K562 (cell line): ENCODE measurements at regions not wholly inside any gene's neighbourhood (a gene's known extent, or its start where the extent isn't known, plus 50 kb on each side); places are given as distances from the start of the nearest gene placed in this dataset.
"Not testable (repeated sequence)": the region's sequence is repeated elsewhere in the genome, so short reads cannot be mapped to it uniquely, and the experiment has no call there.

Experiments used
- ATAC-seq: fragments of 200-7000 bp; cut with Tn5 transposase; 3 replicates; pipeline ENCODE4 v1.9.1; 2020; ENCODE audit warnings: moderate library complexity
- BruUV-seq: library from RNA; stranded (reverse); fragments of 400-500 nt; replicated peaks from 2 replicates; lab custom pipeline; 2021; lab: Mats Ljungman, UMichigan
- CTCF ChIA-PET: fragments of 300-600 bp; formaldehyde crosslinking; extraction: SDS; loops from one replicate; lab custom pipeline; 2021; ENCODE audit warnings: low intra/inter-chr PET ratio; lab: Yijun Ruan, JAX
- POLR2A ChIA-PET: fragments of 300-600, 350-650 bp; sonication (Branson Sonifier 250); formaldehyde crosslinking; extraction: SDS; loops from one replicate; lab custom pipeline; 2021; ENCODE audit warnings: antibody characterized with exemption, inconsistent platforms; lab: Yijun Ruan, JAX
- DNase-seq, 4 experiments: peaks; one replicate each; pipeline versions ENCODE4 v3.0.0 to v3.0.0-alpha.2; 2011 to 2018; ENCODE audit warnings: low spot score in 3 of 4, mixed read lengths in 3 of 4; ENCODE audit errors: extremely low read depth in 1 of 4
- FAIRE-seq: peaks from 2 replicates; lab custom pipeline; 2011; peaks lifted over from hg19 to GRCh38; lab: Jason Lieb, UNC
- H2AFZ ChIP-seq: 2 replicates; pipeline ENCODE4 v1.6.0; 2011; ENCODE audit warnings: low read depth, low read length, control low read depth, inconsistent platforms
- H3K27ac ChIP-seq: fragments of 200-600 bp; 3 replicates; pipeline ENCODE4 v1.8.0; 2011; ENCODE audit warnings: low read depth, mild to moderate bottlenecking, control low read depth, inconsistent platforms, low read length, moderate library complexity, mixed read lengths; ENCODE audit errors: extremely low read depth
- H3K27me3 ChIP-seq, 2 experiments: fragments of 300-600 bp in 1 of 2; 2 replicates in 1 of 2; 3 replicates in 1 of 2; pipeline versions ENCODE4 v1.6.0 to v1.8.0; 2011; ENCODE audit warnings: inconsistent platforms in 2 of 2, low read length in 2 of 2, mild to moderate bottlenecking in 1 of 2, mixed read lengths in 1 of 2, moderate library complexity in 1 of 2; ENCODE audit not compliant: control insufficient read depth in 2 of 2, insufficient read depth in 2 of 2
- H3K36me3 ChIP-seq: fragments of 300-600 bp; 3 replicates; pipeline ENCODE4 v1.8.0; 2011; ENCODE audit warnings: mild to moderate bottlenecking, low read length, inconsistent platforms; ENCODE audit not compliant: control insufficient read depth, insufficient read depth
- H3K4me1 ChIP-seq, 2 experiments: fragments of 200-600 bp in 1 of 2; replicated peaks in 1 of 2; 2 replicates in 1 of 2; 3 replicates in 1 of 2; pipeline versions ENCODE4 v1.5.1 to v1.8.0; 2011; ENCODE audit warnings: inconsistent platforms in 2 of 2, low read length in 2 of 2, mild to moderate bottlenecking in 1 of 2, mixed read lengths in 1 of 2, moderate library complexity in 1 of 2; ENCODE audit not compliant: control insufficient read depth in 2 of 2, insufficient read depth in 2 of 2
- H3K4me2 ChIP-seq: 2 replicates; pipeline ENCODE4 v1.6.1; 2011; ENCODE audit warnings: low read length, control low read depth, inconsistent platforms, mixed read lengths; ENCODE audit not compliant: insufficient read depth
- H3K4me3 ChIP-seq: fragments of 200-600 bp; sonication (generic), shearing (Covaris generic); 2 replicates; pipeline ENCODE4 v1.5.1; 2016; ENCODE audit warnings: control low read depth, inconsistent platforms
- H3K79me2 ChIP-seq: fragments of 200-600 bp; 3 replicates; pipeline ENCODE4 v1.8.0; 2011; ENCODE audit warnings: low read length, inconsistent platforms; ENCODE audit not compliant: control insufficient read depth, insufficient read depth
- H3K9ac ChIP-seq, 2 experiments: 2 replicates each; pipeline versions ENCODE4 v1.6.0 to v1.6.1; 2011; ENCODE audit warnings: low read depth in 2 of 2, low read length in 2 of 2, control low read depth in 1 of 2, inconsistent platforms in 1 of 2, mild to moderate bottlenecking in 1 of 2, mixed read lengths in 1 of 2; ENCODE audit not compliant: insufficient read depth in 1 of 2
- H3K9me1 ChIP-seq: one replicate; pipeline ENCODE4 v1.6.0; 2011; ENCODE audit warnings: inconsistent platforms, mild to moderate bottlenecking, low read length, moderate library complexity; ENCODE audit not compliant: control insufficient read depth, insufficient read depth
- H3K9me3 ChIP-seq: replicated peaks from 2 replicates; pipeline ENCODE4 v1.5.1; 2011; ENCODE audit warnings: low read depth, low read length, inconsistent platforms; ENCODE audit not compliant: control insufficient read depth, insufficient read depth
- H4K20me1 ChIP-seq: replicated peaks from 2 replicates; pipeline ENCODE4 v1.6.1; 2011; ENCODE audit warnings: low read length, inconsistent platforms, mixed read lengths; ENCODE audit not compliant: control insufficient read depth, insufficient read depth
- MEIS2 ChIP-seq: fragments of 450-650 bp; IDR thresholded peaks from 2 replicates; pipeline ENCODE4 v1.6.1; 2014; ENCODE audit warnings: mild to moderate bottlenecking; ENCODE audit not compliant: partially characterized antibody
- RCOR1 ChIP-seq, 2 experiments: IDR thresholded peaks; 2 replicates each; pipeline ENCODE4 v1.6.1; 2012; ENCODE audit warnings: low read depth in 2 of 2, low read length in 2 of 2, borderline replicate concordance in 1 of 2, improper control_type of control experiment in 1 of 2
- WGBS: fragments of 100-300 bp; shearing (Covaris generic); methylation state at CpG from one replicate; pipeline ENCODE4 v1.1.6; 2016; ENCODE audit warnings: low coverage, mixed read lengths; ENCODE audit not compliant: insufficient coverage; ENCODE audit errors: missing lambda C conversion rate; 5-methylcytosine and 5-hydroxymethylcytosine counted together
- in situ Hi-C: fragments of 300-500 bp; cut with MboI; formaldehyde crosslinking; loops from 4 replicates; pipeline ENCODE4 v1.15.0; 2018; ENCODE audit warnings: inconsistent platforms, mixed read lengths
- intact Hi-C: fragments of 100-400 bp; cut with micrococcal nuclease; formaldehyde crosslinking; loops from 2 replicates; pipeline ENCODE4 v1.14.2; 2022

DNA sequence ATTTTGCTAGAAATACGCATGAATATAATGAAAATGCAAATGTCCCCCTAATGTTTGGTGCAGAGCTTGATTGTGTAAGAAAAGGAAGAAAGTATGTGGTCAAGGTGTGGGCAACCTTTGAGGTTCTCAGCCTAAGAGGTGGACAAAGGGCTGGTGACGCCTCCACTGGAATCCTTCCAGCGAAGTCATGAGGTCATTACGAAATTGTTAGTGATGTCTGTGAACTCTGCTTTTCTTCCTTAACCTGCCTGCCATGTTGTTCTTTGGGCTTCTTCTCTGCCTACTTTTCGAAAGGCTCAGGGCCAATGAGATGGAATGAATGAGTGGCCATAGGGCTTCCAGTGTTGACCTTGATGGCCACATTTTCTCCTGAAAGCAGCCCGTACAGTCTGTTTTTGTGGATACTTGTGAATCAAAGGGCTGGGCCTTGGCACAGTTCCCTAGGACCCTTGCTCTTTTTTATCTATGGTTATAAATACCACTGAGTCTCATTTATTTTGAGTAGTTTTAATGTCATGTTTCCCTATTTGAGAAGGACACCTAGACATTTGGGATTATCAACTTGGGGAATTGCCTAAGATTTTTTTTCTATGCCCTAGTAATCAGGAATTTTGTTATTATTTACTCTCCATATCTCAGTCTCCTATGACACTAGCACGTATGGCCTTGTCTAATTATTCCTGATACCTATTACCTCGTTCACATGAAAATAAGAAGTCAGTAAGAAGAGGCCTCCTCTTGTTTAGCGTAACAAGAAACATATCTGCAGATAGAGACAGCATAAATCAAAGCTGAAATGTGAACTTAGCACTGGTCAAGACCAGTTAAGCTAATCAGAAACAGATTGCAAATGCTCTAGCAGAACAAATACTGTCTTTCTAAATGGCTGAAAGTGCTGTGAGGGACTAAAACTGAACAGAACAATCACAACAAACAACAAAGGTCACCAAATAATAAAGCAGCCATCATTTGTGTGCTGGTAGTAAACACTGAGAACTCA is 334.6 kb downstream of the BCL2L11 start (continued):
- TF ChIP-seq RCOR1 (IDR thresholded peaks at IDR 0.05; ENCODE audit: borderline replicate concordance in 1 of 2, low read depth in 2 of 2, low read length in 2 of 2) (peak in 1 of 2 experiments; percentile 24; a peak in 1 of 4 replicates), MEIS2 (peak; percentile 77)

DNA sequence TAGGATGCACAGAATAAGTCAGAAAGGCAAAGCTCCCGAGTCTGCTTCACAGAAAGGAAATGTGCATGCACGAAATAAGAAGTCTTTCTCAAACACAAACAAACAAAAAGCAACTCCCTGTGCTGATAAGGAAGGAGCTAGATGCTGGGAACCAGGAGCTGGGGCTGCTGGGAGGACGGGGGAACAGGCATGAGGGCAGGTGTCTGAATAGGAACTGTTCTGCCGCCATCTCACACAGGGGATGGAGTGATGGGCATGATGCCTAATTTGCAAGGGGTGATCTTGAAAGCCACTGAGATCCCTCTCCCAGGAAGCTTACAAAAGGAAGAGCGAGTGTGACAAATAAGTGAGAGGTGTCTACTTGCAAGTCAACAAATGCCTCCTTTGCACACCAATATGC is 336.5 kb downstream of the BCL2L11 start:
- H3K27ac ChIP-seq, BruUV-seq, H3K27me3 ChIP-seq, H3K4me1 ChIP-seq, DNase-seq, H3K9ac ChIP-seq, H3K9me1 ChIP-seq, H3K4me2 ChIP-seq, in situ Hi-C loops, CTCF ChIA-PET, FAIRE-seq, H3K36me3 ChIP-seq, H3K4me3 ChIP-seq, POLR2A ChIA-PET, intact Hi-C loops, H4K20me1 ChIP-seq, ATAC-seq, H2AFZ ChIP-seq, H3K9me3 ChIP-seq: not testable (repeated sequence)
- H3K79me2 ChIP-seq: peaks cover 48% of the 10 kb centered on the region
- WGBS: 65% methylated on average over 2 of the region's 5 CpGs

DNA sequence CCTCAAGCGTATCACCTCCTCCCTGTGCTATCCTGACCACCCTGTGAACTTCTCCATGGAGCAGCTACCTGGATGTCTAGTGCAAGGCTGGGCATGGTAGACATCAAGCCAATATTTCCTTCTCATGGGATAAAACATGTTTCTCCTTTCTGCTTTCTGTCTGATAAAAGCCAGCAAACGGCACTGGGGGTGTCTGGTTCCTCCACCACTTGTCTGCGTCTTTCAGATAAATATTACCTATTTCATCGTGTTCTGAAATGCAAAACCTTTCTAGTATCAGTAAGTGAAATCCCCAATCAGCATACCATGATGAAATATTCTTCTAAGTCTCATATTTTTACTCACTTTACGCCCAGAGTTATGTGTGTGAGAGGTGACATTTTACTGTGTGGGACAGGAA is 340.2 kb downstream of the BCL2L11 start:
- BruUV-seq, H3K27me3 ChIP-seq, H4K20me1 ChIP-seq, H3K9me1 ChIP-seq, H3K36me3 ChIP-seq, H3K9me3 ChIP-seq, H2AFZ ChIP-seq, H3K4me1 ChIP-seq, H3K4me3 ChIP-seq, intact Hi-C loops, H3K27ac ChIP-seq, DNase-seq, ATAC-seq, POLR2A ChIA-PET, in situ Hi-C loops, CTCF ChIA-PET, FAIRE-seq, H3K4me2 ChIP-seq, H3K9ac ChIP-seq: not testable (repeated sequence)
- H3K79me2 ChIP-seq: peaks cover 61% of the 10 kb centered on the region
- 28% methylated on average over 4 of the region's 5 CpGs for WGBS
